MCF 10A (cell line): ENCODE measurements at regions not wholly inside any gene's neighbourhood (a gene's known extent, or its start where the extent isn't known, plus 50 kb on each side); places are given as distances from the start of the nearest gene placed in this dataset.

Experiments used
- BruUV-seq: library from RNA; stranded (reverse); fragments of 400-500 nt; replicated peaks from 2 replicates; lab custom pipeline; 2021; lab: Mats Ljungman, UMichigan
- CTCF ChIA-PET: fragments of 300-600 bp; sonication (Branson Sonifier 250); formaldehyde crosslinking; extraction: SDS; loops from one replicate; lab custom pipeline; 2021; ENCODE audit warnings: antibody characterized with exemption, inconsistent platforms; lab: Yijun Ruan, JAX
- POLR2A ChIA-PET: fragments of 300-600, 350-650 bp; sonication (Branson Sonifier 250); formaldehyde crosslinking; extraction: SDS; loops from one replicate; lab custom pipeline; 2020; ENCODE audit warnings: antibody characterized with exemption, inconsistent platforms; lab: Yijun Ruan, JAX
- DNase-seq: peaks from one replicate; pipeline ENCODE4 v3.0.0-alpha.2; 2018; ENCODE audit not compliant: unreplicated experiment
- H3K27ac Mint-ChIP-seq: one replicate; pipeline ENCODE4 v1.8.0; 2022; ENCODE audit warnings: mild to moderate bottlenecking, low read depth, mixed read lengths; ENCODE audit not compliant: unreplicated experiment
- H3K27me3 Mint-ChIP-seq: one replicate; pipeline ENCODE4 v1.8.0; 2022; ENCODE audit warnings: mixed read lengths; ENCODE audit not compliant: insufficient read depth, unreplicated experiment
- H3K36me3 Mint-ChIP-seq: one replicate; pipeline ENCODE4 v1.8.0; 2022; ENCODE audit warnings: mild to moderate bottlenecking, moderate library complexity, mixed read lengths; ENCODE audit not compliant: insufficient read depth, unreplicated experiment
- H3K4me1 Mint-ChIP-seq: one replicate; pipeline ENCODE4 v1.8.0; 2022; ENCODE audit warnings: mixed read lengths; ENCODE audit not compliant: insufficient read depth, unreplicated experiment
- H3K4me3 Mint-ChIP-seq: one replicate; pipeline ENCODE4 v1.8.0; 2022; ENCODE audit warnings: mild to moderate bottlenecking, moderate library complexity, mixed read lengths; ENCODE audit not compliant: unreplicated experiment
- H3K9me3 Mint-ChIP-seq: one replicate; pipeline ENCODE4 v1.8.0; 2022; ENCODE audit warnings: mixed read lengths; ENCODE audit not compliant: unreplicated experiment
- intact Hi-C: fragments of 100-400 bp; cut with micrococcal nuclease; formaldehyde crosslinking; loops from 2 replicates; pipeline ENCODE4 v1.14.1; 2022
- TF ChIP-seq, protein P1 (sequence below): fragments of 200-600 bp; IDR thresholded peaks from one replicate; pipeline ENCODE4 v1.8.0; 2022; ENCODE audit warnings: antibody characterized with exemption, mild to moderate bottlenecking; ENCODE audit not compliant: unreplicated experiment

- Mint-ChIP-seq H3K4me3 (no peak overlapping the region), H3K27ac (no peak overlapping the region), H3K27me3 (no peaks in the 10 kb centered on the region), H3K9me3 (no peaks in the 10 kb centered on the region), H3K4me1 (peaks cover 23% of the 10 kb centered on the region), H3K36me3 (peaks cover 6% of the 10 kb centered on the region)
- TF ChIP-seq, protein P1, sequence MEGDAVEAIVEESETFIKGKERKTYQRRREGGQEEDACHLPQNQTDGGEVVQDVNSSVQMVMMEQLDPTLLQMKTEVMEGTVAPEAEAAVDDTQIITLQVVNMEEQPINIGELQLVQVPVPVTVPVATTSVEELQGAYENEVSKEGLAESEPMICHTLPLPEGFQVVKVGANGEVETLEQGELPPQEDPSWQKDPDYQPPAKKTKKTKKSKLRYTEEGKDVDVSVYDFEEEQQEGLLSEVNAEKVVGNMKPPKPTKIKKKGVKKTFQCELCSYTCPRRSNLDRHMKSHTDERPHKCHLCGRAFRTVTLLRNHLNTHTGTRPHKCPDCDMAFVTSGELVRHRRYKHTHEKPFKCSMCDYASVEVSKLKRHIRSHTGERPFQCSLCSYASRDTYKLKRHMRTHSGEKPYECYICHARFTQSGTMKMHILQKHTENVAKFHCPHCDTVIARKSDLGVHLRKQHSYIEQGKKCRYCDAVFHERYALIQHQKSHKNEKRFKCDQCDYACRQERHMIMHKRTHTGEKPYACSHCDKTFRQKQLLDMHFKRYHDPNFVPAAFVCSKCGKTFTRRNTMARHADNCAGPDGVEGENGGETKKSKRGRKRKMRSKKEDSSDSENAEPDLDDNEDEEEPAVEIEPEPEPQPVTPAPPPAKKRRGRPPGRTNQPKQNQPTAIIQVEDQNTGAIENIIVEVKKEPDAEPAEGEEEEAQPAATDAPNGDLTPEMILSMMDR: no peak
- intact Hi-C loops: no loop called here
- ChIA-PET POLR2A (interaction anchor here (0.7 kb wide), 1 partner anchor 946 kb away, joined by 3 read pairs; no protein-coding TSS in a partner anchor), CTCF (no interaction called here)
- DNase-seq: no peak
- no TSS peak for BruUV-seq
These were observed 328.5 kb upstream of the PRDM1 start for GRCh38 chr6:105757512-105758200.

- Mint-ChIP-seq H3K4me1 (peaks cover 28% of the 10 kb centered on the region), H3K27ac (no peak overlapping the region), H3K27me3 (no peaks in the 10 kb centered on the region), H3K36me3 (peaks cover 13% of the 10 kb centered on the region), H3K4me3 (no peak overlapping the region), H3K9me3 (no peaks in the 10 kb centered on the region)
- BruUV-seq: no TSS peak
- TF ChIP-seq, protein P1: no peak
- CTCF ChIA-PET: no interaction called here
- DNase-seq: no peak
- intact Hi-C loops: no loop called here
- POLR2A ChIA-PET: interaction anchor here (1.0 kb wide), 1 partner anchor 15 kb away, joined by 4 read pairs; no protein-coding TSS in a partner anchor
These were observed 330.3 kb upstream of the PRDM1 start for GRCh38 chr6:105755885-105756284.

DNA sequence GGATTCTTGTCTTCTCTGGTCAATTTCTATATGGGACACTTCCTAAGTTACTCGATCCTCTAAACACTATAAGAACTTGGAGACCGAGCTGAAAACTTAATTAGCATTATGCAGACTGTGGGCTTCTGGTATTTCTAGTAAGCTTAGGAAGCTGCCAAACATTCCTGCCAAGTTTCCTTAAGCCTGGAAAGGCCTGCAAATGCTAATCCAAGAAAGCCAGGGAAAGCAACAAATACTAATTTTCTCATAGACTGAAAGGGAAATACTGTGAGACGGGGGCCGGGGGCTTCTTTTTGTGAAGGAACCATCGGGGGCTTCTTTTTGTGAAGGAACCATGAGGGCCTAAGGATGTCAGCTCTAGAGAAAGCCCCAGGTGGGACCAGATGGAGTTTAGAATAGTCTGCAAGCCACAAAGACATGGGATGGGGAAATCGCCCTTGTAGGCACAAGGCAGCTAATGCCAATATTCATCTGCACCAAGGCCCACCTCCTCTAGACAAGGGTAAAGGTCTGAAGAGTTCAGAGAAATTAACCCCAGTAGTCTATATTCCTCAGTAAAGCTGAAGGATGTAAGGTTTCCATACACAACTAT lies 332.4 kb upstream of the PRDM1 start:
- peaks cover 13% of the 10 kb centered on the region for H3K36me3 Mint-ChIP-seq
- intact Hi-C loops: no loop called here
- no peaks in the 10 kb centered on the region for H3K9me3 Mint-ChIP-seq
- H3K27ac Mint-ChIP-seq: no peak overlapping the region
- ChIA-PET CTCF (interaction anchor here (0.6 to 2.0 kb wide), 4 partner anchors 9 to 69 kb away, joined by 3 to 5 read pairs (median 4); no protein-coding TSS in a partner anchor), POLR2A (interaction anchor here (0.5 to 1.4 kb wide), 3 partner anchors 45 to 281 kb away, joined by 3 to 5 read pairs (median 4); no protein-coding TSS in a partner anchor)
- H3K27me3 Mint-ChIP-seq: no peaks in the 10 kb centered on the region
- BruUV-seq: no TSS peak
- H3K4me3 Mint-ChIP-seq: no peak overlapping the region
- peaks cover 21% of the 10 kb centered on the region for H3K4me1 Mint-ChIP-seq
- TF ChIP-seq, protein P1: no peak
- DNase-seq: no peak

GRCh38 chr6:105753207-105753606 lies 332.9 kb upstream of the PRDM1 start:
- H3K4me1 Mint-ChIP-seq: peaks cover 21% of the 10 kb centered on the region
- H3K4me3 Mint-ChIP-seq: no peak overlapping the region
- intact Hi-C loops: no loop called here
- no peaks in the 10 kb centered on the region for H3K27me3 Mint-ChIP-seq
- BruUV-seq: no TSS peak
- TF ChIP-seq, protein P1: no peak
- H3K27ac Mint-ChIP-seq: peak overlapping the region; percentile 33
- CTCF ChIA-PET: interaction anchor here (0.9 kb wide), 1 partner anchor 9 kb away, joined by 3 read pairs; no protein-coding TSS in a partner anchor
- DNase-seq: peak; percentile 54
- peaks cover 13% of the 10 kb centered on the region for H3K36me3 Mint-ChIP-seq
- H3K9me3 Mint-ChIP-seq: no peaks in the 10 kb centered on the region
- POLR2A ChIA-PET: interaction anchor here (0.8 to 1.4 kb wide), 2 partner anchors 45 to 79 kb away, joined by 4 to 5 read pairs; no protein-coding TSS in a partner anchor
